Hematopoietic multipotent progenitor cell treated with erythropoietin and hydrocortisone succinate and interleukin-3 and kit ligand, for 8 days (in vitro differentiated cells): ENCODE measurements at regions not wholly inside any gene's neighbourhood (a gene's known extent, or its start where the extent isn't known, plus 50 kb on each side); places are given as distances from the start of the nearest gene placed in this dataset.
A peak's percentile ranks its signal among the peaks of the same experiment; 100 is the strongest.
"Not testable (repeated sequence)": the region's sequence is repeated elsewhere in the genome, so short reads cannot be mapped to it uniquely, and the experiment has no call there.

Experiments used
- DNase-seq: peaks from one replicate; pipeline ENCODE4 v3.0.0-alpha.2; 2015

GRCh38 chr22:26937213-26937612 is 279.8 kb downstream of the MIAT start:
- no peak for DNase-seq

GRCh38 chr22:26939466-26939865 is 282.1 kb downstream of the MIAT start:
- DNase-seq: no peak

- no peak for DNase-seq
Observed at GRCh38 chr22:26941896-26942636, 284.7 kb downstream of the MIAT start.

GRCh38 chr22:26942637-26942957 is 285.2 kb downstream of the MIAT start:
- DNase-seq: no peak

GRCh38 chr22:26945565-26945964 is 288.2 kb downstream of the MIAT start:
- no peak for DNase-seq

- peak; percentile 9 for DNase-seq
Observed at GRCh38 chr22:26949193-26949592, 291.8 kb downstream of the MIAT start.

GRCh38 chr22:26951139-26951538 is 293.8 kb downstream of the MIAT start:
- DNase-seq: not testable (repeated sequence)

GRCh38 chr22:26952004-26952403 is 294.6 kb downstream of the MIAT start:
- no peak for DNase-seq

- DNase-seq: no peak
Observed at GRCh38 chr22:26952451-26953011, 295.1 kb downstream of the MIAT start.

- no peak for DNase-seq
Observed at GRCh38 chr22:26953012-26953883, 295.9 kb downstream of the MIAT start.

GRCh38 chr22:26956371-26956770 is 299.0 kb downstream of the MIAT start:
- no peak for DNase-seq

GRCh38 chr22:26957176-26957575 is 299.8 kb downstream of the MIAT start:
- no peak for DNase-seq

GRCh38 chr22:26957897-26958296 is 300.5 kb downstream of the MIAT start:
- DNase-seq: no peak

GRCh38 chr22:26958378-26958777 is 301.0 kb downstream of the MIAT start:
- no peak for DNase-seq

GRCh38 chr22:26964642-26965041 is 307.3 kb downstream of the MIAT start:
- no peak for DNase-seq

GRCh38 chr22:26967282-26967681 is 309.9 kb downstream of the MIAT start:
- no peak for DNase-seq

- no peak for DNase-seq
Observed at GRCh38 chr22:26968859-26969523, 311.6 kb downstream of the MIAT start.

GRCh38 chr22:26970809-26971394 is 313.5 kb downstream of the MIAT start:
- DNase-seq: no peak

GRCh38 chr22:26972286-26972685 is 314.9 kb downstream of the MIAT start:
- no peak for DNase-seq

GRCh38 chr22:26972915-26973314 is 315.5 kb downstream of the MIAT start:
- DNase-seq: not testable (repeated sequence)

GRCh38 chr22:26974034-26974433 is 316.6 kb downstream of the MIAT start:
- no peak for DNase-seq

- no peak for DNase-seq
Observed at GRCh38 chr22:26974914-26975803, 317.8 kb downstream of the MIAT start.
